ENCODE measurements at regions not wholly inside any gene's neighbourhood (a gene's known extent, or its start where the extent isn't known, plus 50 kb on each side); places are given as distances from the start of the nearest gene placed in this dataset.

GRCh38 chr5:101385276-101385675 is 482.2 kb upstream of the ST8SIA4 start:
- H3K27me3 ChIP-seq = no peaks in the 10 kb centered on the region
- DNase-seq = no peak
- H3K4me1 ChIP-seq = no peaks in the 10 kb centered on the region
- H3K4me3 ChIP-seq = no peak overlapping the region
- intact Hi-C loops (cut with DNase I; ENCODE audit: low total_unique reads) = no loop called here
- no peak overlapping the region for H3K27ac ChIP-seq
- H3K36me3 ChIP-seq = no peaks in the 10 kb centered on the region
- no peaks in the 10 kb centered on the region for H3K9me3 ChIP-seq
- TF ChIP-seq POLR2A (IDR thresholded peaks at IDR 0.05) (no peak), CTCF (IDR thresholded peaks at IDR 0.05) (no peak)

DNA sequence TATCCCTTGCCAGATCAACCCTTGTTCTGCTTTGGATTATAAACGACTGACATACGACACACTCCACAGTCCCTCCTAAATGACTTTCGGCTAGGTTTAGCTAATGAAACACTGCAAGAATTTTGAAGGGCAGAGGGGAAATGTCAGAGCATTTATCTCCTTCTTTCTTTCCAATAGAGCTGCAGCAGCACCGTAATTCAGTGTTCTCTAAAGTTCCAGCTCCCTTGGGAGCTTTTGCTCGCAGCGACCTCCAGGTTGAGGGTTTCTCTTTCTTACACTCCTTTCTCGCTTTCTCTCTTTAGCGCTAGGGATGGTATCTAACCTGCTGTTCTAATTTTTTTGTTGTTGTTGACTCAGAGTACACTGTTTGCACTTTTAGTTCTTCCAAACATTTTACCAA is 467.1 kb upstream of the ST8SIA4 start:
- H3K27ac ChIP-seq = no peak overlapping the region
- TF ChIP-seq CTCF (IDR thresholded peaks at IDR 0.05) = no peak
- TF ChIP-seq POLR2A (IDR thresholded peaks at IDR 0.05) = no peak
- intact Hi-C loops (cut with DNase I; ENCODE audit: low total_unique reads) = no loop called here
- no peak overlapping the region for H3K4me3 ChIP-seq
- no peaks in the 10 kb centered on the region for H3K27me3 ChIP-seq
- no peak for DNase-seq
- H3K4me1 ChIP-seq = no peaks in the 10 kb centered on the region
- no peaks in the 10 kb centered on the region for H3K36me3 ChIP-seq
- no peaks in the 10 kb centered on the region for H3K9me3 ChIP-seq

- Histone ChIP-seq H3K27ac (no peak overlapping the region), H3K27me3 (no peaks in the 10 kb centered on the region)
- no peak for DNase-seq
Observed at GRCh38 chr5:101364469-101364868, 461.4 kb upstream of the ST8SIA4 start.

GRCh38 chr5:101362067-101362466 is 459.0 kb upstream of the ST8SIA4 start:
- no peaks in the 10 kb centered on the region for H3K36me3 ChIP-seq
- no peaks in the 10 kb centered on the region for H3K27me3 ChIP-seq
- intact Hi-C loops (cut with DNase I; ENCODE audit: low total_unique reads) = no loop called here
- DNase-seq = no peak
- H3K4me3 ChIP-seq = no peak overlapping the region
- H3K4me1 ChIP-seq = no peaks in the 10 kb centered on the region
- no peaks in the 10 kb centered on the region for H3K9me3 ChIP-seq
- TF ChIP-seq POLR2A (IDR thresholded peaks at IDR 0.05) (no peak), CTCF (IDR thresholded peaks at IDR 0.05) (no peak)
- no peak overlapping the region for H3K27ac ChIP-seq

More at GRCh38 chr5:101364469-101364868, 461.4 kb upstream of the ST8SIA4 start:
- intact Hi-C loops (cut with DNase I; ENCODE audit: low total_unique reads) = no loop called here
- TF ChIP-seq CTCF (IDR thresholded peaks at IDR 0.05) (no peak), POLR2A (IDR thresholded peaks at IDR 0.05) (no peak)
- H3K36me3 ChIP-seq = no peaks in the 10 kb centered on the region
- H3K4me1 ChIP-seq = no peaks in the 10 kb centered on the region
- no peak overlapping the region for H3K4me3 ChIP-seq
- H3K9me3 ChIP-seq = no peaks in the 10 kb centered on the region

- intact Hi-C loops (cut with DNase I; ENCODE audit: low total_unique reads) = no loop called here
- Histone ChIP-seq H3K27me3 (no peaks in the 10 kb centered on the region), H3K27ac (no peak overlapping the region), H3K9me3 (no peaks in the 10 kb centered on the region), H3K36me3 (no peaks in the 10 kb centered on the region), H3K4me3 (no peak overlapping the region), H3K4me1 (no peaks in the 10 kb centered on the region)
- TF ChIP-seq CTCF (IDR thresholded peaks at IDR 0.05) (no peak), POLR2A (IDR thresholded peaks at IDR 0.05) (no peak)
- no peak for DNase-seq
Observed at GRCh38 chr5:101346906-101347305, 443.8 kb upstream of the ST8SIA4 start.

Measured in uterus (tissue), 3 donors.